Tibial nerve (tissue), 4 donors: ENCODE measurements at regions not wholly inside any gene's neighbourhood (a gene's known extent, or its start where the extent isn't known, plus 50 kb on each side); places are given as distances from the start of the nearest gene placed in this dataset.
A peak's percentile ranks its signal among the peaks of the same experiment; 100 is the strongest.

Source experiments
- DNase-seq, 2 donors: peaks; one replicate each; pipeline ENCODE4 v3.0.0-alpha.2; 2019; ENCODE audit warnings: low spot score in 2 of 2
- H3K27ac ChIP-seq, 4 donors: fragments of 200-600 bp; sonication (generic) in 3 of 4; one replicate each; pipeline ENCODE4 v1.5.1; 2017 to 2019; ENCODE audit warnings: mild to moderate bottlenecking in 1 of 4
- H3K27me3 ChIP-seq, 2 donors: fragments of 200-600 bp; sonication (generic) in 1 of 2; one replicate each; pipeline versions ENCODE4 v1.5.1 to v1.6.0; 2017 to 2019
- H3K36me3 ChIP-seq, 3 donors: fragments of 200-600 bp; sonication (generic); one replicate each; pipeline ENCODE4 v1.5.1; 2018 to 2019
- H3K4me1 ChIP-seq, 4 donors: fragments of 200-600 bp; sonication (generic) in 3 of 4; one replicate each; pipeline ENCODE4 v1.5.1; 2017 to 2019
- H3K4me3 ChIP-seq, 4 donors: fragments of 200-600 bp; sonication (generic) in 3 of 4; one replicate each; pipeline ENCODE4 v1.5.1; 2017 to 2019; ENCODE audit warnings: mild to moderate bottlenecking in 1 of 4, moderate library complexity in 1 of 4
- H3K9me3 ChIP-seq, 4 donors: fragments of 200-600 bp; sonication (generic) in 3 of 4; one replicate each; pipeline ENCODE4 v1.5.1; 2017 to 2019
- EP300 ChIP-seq, 2 donors: sonication (generic); formaldehyde crosslinking; IDR thresholded peaks; one replicate each; pipeline ENCODE4 v1.6.1; 2017; ENCODE audit warnings: antibody characterized with exemption in 2 of 2, mild to moderate bottlenecking in 1 of 2
- POLR2A ChIP-seq, 2 donors: fragments of 450-650 bp; IDR thresholded peaks; one replicate each; pipeline ENCODE4 v1.6.1; 2017; ENCODE audit warnings: antibody characterized with exemption in 2 of 2, mild to moderate bottlenecking in 2 of 2, moderate library complexity in 2 of 2
- WGBS, 2 donors: methylation state at CpG; one replicate each; pipeline ENCODE4 v1.1.5; 2018; 5-methylcytosine and 5-hydroxymethylcytosine counted together
- TF ChIP-seq, protein P1 (sequence below), 5 experiments: fragments of 200-600 bp in 3 of 5; fragments of 450-650 bp in 2 of 5; sonication (generic) in 3 of 5; IDR thresholded peaks; one replicate each; pipeline ENCODE4 v1.5.1; 2016 to 2019; ENCODE audit warnings: antibody characterized with exemption in 5 of 5, mild to moderate bottlenecking in 3 of 5, moderate library complexity in 2 of 5

DNA sequence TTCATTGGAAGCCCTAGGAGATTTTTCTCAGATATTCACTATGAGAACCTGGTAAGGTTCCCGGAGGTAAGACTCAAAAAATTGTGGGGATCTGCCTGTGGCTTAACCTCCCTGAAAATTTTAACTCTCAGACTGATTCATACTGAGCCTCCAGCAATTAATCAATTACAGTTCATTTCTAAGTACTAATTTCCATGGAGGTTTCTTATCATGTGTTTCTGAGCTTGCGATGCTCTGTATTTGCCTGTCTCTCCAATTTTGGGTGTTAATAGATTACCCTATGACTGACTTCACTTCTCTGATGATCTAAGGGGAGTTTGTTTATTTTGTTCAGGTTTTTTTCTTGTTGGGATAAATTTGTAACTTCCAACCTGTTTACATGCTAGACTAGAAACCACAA is 215.4 kb upstream of the TMEM196 start:
- TF ChIP-seq, protein P1, sequence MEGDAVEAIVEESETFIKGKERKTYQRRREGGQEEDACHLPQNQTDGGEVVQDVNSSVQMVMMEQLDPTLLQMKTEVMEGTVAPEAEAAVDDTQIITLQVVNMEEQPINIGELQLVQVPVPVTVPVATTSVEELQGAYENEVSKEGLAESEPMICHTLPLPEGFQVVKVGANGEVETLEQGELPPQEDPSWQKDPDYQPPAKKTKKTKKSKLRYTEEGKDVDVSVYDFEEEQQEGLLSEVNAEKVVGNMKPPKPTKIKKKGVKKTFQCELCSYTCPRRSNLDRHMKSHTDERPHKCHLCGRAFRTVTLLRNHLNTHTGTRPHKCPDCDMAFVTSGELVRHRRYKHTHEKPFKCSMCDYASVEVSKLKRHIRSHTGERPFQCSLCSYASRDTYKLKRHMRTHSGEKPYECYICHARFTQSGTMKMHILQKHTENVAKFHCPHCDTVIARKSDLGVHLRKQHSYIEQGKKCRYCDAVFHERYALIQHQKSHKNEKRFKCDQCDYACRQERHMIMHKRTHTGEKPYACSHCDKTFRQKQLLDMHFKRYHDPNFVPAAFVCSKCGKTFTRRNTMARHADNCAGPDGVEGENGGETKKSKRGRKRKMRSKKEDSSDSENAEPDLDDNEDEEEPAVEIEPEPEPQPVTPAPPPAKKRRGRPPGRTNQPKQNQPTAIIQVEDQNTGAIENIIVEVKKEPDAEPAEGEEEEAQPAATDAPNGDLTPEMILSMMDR (IDR thresholded peaks at IDR 0.05) = no peak
- TF ChIP-seq POLR2A (IDR thresholded peaks at IDR 0.05) (no peak), EP300 (IDR thresholded peaks at IDR 0.05) (no peak)
- no peak overlapping the region for H3K27ac ChIP-seq
- no peak for DNase-seq
- H3K9me3 ChIP-seq = peaks cover 0 to 12% (median 0%) of the 10 kb centered on the region in 4 donors
- H3K36me3 ChIP-seq = no peaks in the 10 kb centered on the region
- no peaks in the 10 kb centered on the region for H3K4me1 ChIP-seq
- WGBS, 2 donors = 80 to 95% methylated on average over 2 of the region's 2 CpGs
- H3K4me3 ChIP-seq = no peak overlapping the region
- H3K27me3 ChIP-seq = no peaks in the 10 kb centered on the region

DNA sequence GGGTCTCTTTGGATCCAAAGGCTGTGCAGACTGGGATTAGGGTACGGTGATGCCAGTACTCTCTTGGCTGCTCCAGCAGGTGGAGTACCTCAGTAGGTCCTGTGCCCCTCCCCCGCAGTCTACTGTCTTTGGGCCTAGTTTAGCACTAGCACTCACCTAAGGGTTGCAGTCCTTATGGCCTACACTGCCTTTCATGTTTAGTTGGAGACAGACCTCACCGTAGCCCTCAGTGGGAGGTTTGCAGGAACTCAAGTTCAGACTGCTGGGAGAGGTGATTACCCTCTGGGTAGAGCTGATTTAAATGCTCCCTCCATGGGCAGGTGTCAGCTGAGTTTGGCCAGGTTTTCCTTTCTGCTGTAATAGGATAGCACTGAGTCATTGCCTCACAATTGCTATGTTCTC is 210.8 kb upstream of the TMEM196 start:
- DNase-seq = peak in 1 of 2 donors; percentile 15
- Histone ChIP-seq H3K27me3 (no peaks in the 10 kb centered on the region), H3K9me3 (peaks cover 0 to 9% (median 2%) of the 10 kb centered on the region in 4 donors), H3K36me3 (no peaks in the 10 kb centered on the region), H3K27ac (no peak overlapping the region), H3K4me1 (no peaks in the 10 kb centered on the region), H3K4me3 (no peak overlapping the region)
- 92 to 94% methylated on average over 3 of the region's 3 CpGs for WGBS, 2 donors
- TF ChIP-seq, protein P1 (IDR thresholded peaks at IDR 0.05) = no peak
- no peak for TF ChIP-seq POLR2A (IDR thresholded peaks at IDR 0.05)
- no peak for TF ChIP-seq EP300 (IDR thresholded peaks at IDR 0.05)

DNA sequence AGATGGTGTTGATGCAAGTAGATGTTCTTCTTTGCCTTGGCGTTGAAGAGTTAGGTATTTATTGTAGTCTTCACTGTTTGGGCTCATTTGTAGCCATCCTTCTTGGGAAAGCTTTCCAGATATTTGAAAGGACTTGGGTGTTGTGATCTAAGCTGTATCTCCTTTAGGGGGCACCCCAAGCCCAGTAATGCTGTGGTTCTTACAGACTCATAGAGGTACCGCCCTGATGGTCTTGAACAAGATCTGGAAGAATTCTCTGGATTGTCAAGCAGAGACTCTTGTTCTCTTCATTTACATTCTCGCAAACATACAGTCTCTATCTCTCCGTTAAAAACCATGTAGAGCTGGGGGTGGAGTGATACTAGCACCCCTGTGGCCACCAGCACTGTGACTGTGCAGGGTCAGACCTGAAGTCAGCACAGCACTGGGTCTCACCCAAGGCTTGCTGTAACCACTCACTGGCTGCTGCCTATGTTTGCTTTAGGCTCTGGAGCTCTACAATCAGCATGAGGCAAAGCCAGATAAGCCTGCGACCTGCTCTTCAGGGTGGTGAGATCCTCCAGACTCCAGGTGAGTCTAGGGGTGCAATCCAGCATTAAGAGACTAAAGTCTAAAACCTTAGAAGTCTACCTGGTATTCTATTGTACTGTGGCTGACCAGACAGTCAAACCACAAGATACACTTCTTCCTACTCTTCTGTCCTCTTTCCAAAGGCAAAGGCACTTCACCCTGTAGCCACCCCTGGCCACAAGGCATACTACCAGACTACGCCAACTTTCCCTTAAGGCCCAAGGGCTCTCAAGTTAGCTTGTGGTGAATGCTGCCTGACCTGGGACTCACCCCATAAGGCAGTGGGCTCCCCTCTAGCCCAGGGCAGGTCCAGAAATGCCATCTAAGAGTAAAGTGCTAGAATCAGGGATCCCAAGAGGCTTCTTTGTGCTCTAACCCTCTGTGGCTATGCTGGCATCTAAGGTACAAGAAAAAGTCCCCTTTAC is 209.7 kb upstream of the TMEM196 start:
- no peak overlapping the region for H3K27ac ChIP-seq
- H3K4me3 ChIP-seq = no peak overlapping the region
- H3K27me3 ChIP-seq = no peaks in the 10 kb centered on the region
- no peaks in the 10 kb centered on the region for H3K4me1 ChIP-seq
- DNase-seq = peak; percentile 25 to 57
- 52 to 56% methylated on average over 6 of the region's 6 CpGs for WGBS, 2 donors
- TF ChIP-seq EP300 (IDR thresholded peaks at IDR 0.05) = no peak
- TF ChIP-seq, protein P1 (IDR thresholded peaks at IDR 0.05) = peak in 4 of 5 experiments; percentile 24 to 51 (median 32)
- TF ChIP-seq POLR2A (IDR thresholded peaks at IDR 0.05) = no peak
- no peaks in the 10 kb centered on the region for H3K36me3 ChIP-seq
- peaks cover 0 to 9% (median 2%) of the 10 kb centered on the region in 4 donors for H3K9me3 ChIP-seq

DNA sequence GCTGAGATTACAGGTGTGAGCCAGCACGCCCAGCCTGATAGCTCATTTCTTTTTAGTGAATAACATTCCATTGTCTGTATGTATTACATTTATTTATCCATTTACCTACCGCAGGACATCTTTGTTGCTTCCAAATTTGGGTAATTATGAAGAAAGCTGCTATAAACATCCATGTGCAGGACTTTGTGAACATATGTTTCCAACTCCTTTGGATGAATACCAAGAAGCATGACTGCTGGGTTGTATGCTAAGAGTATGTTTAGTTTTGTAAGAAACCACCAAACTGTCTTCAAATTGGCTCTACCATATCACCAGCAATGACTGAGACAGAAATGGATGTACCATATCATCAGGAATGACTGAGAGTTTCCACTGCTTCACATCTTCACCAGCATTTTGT is 200.2 kb upstream of the TMEM196 start:
- Histone ChIP-seq H3K4me1 (no peaks in the 10 kb centered on the region), H3K27ac (no peak overlapping the region), H3K27me3 (no peaks in the 10 kb centered on the region), H3K4me3 (no peak overlapping the region), H3K36me3 (no peaks in the 10 kb centered on the region), H3K9me3 (no peaks in the 10 kb centered on the region)
- TF ChIP-seq POLR2A (IDR thresholded peaks at IDR 0.05) (no peak), EP300 (IDR thresholded peaks at IDR 0.05) (no peak)
- TF ChIP-seq, protein P1 (IDR thresholded peaks at IDR 0.05) = no peak
- DNase-seq = no peak
- 95 to 96% methylated on average over 2 of the region's 2 CpGs for WGBS, 2 donors

DNA sequence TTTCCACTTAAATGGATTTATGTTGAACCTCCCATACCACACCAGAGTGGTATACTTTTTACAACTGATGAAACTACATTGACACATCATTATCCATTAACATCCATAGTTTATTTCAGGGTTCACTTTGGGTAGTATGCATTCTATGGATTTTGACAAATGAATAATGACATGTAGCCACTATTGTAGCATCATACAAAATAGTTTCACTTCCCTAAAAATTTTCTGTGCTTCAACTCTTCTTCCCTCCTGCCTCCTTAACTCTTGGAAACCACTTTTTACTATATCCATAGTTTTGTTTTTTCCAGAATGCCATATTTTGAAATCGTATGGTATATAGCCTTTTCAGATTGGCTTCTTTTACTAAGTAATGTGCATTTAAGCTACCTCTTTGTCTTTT is 199.5 kb upstream of the TMEM196 start:
- TF ChIP-seq, protein P1 (IDR thresholded peaks at IDR 0.05) = no peak
- TF ChIP-seq EP300 (IDR thresholded peaks at IDR 0.05) = no peak
- TF ChIP-seq POLR2A (IDR thresholded peaks at IDR 0.05) = no peak
- no peak for DNase-seq
- H3K27ac ChIP-seq = no peak overlapping the region
- H3K4me1 ChIP-seq = no peaks in the 10 kb centered on the region
- no peaks in the 10 kb centered on the region for H3K27me3 ChIP-seq
- H3K4me3 ChIP-seq = no peak overlapping the region
- H3K9me3 ChIP-seq = no peaks in the 10 kb centered on the region
- no peaks in the 10 kb centered on the region for H3K36me3 ChIP-seq
- 84 to 91% methylated on average over 1 of the region's 1 CpG for WGBS, 2 donors
